Upper lobe of left lung (tissue), 6 donors: ENCODE measurements at regions not wholly inside any gene's neighbourhood (a gene's known extent, or its start where the extent isn't known, plus 50 kb on each side); places are given as distances from the start of the nearest gene placed in this dataset.
"Not testable (repeated sequence)": the region's sequence is repeated elsewhere in the genome, so short reads cannot be mapped to it uniquely, and the experiment has no call there.

Experiments
- ATAC-seq, 2 donors: fragments of 200-7000 bp; cut with Tn5 transposase; one replicate each; pipeline ENCODE4 v1.9.1; 2022; ENCODE audit warnings: mild to moderate bottlenecking in 2 of 2, moderate library complexity in 2 of 2; ENCODE audit not compliant: low FRiP score in 2 of 2
- DNase-seq, 2 donors: peaks; one replicate each; pipeline ENCODE4 v3.0.0-alpha.2; 2019 to 2020
- H3K27ac ChIP-seq, 4 donors: fragments of 200-600 bp; sonication (generic); one replicate each; pipeline ENCODE4 v1.5.1; 2016 to 2019
- H3K27me3 ChIP-seq, 4 donors: fragments of 200-600 bp; sonication (generic); one replicate each; pipeline ENCODE4 v1.5.1; 2017 to 2019
- H3K36me3 ChIP-seq, 4 donors: fragments of 200-600 bp; sonication (generic); one replicate each; pipeline ENCODE4 v1.5.1; 2016 to 2019
- H3K4me1 ChIP-seq, 4 donors: fragments of 200-600 bp; sonication (generic); one replicate each; pipeline ENCODE4 v1.5.1; 2018 to 2019
- H3K4me3 ChIP-seq, 4 donors: fragments of 200-600 bp; sonication (generic); one replicate each; pipeline ENCODE4 v1.5.1; 2017 to 2019; ENCODE audit warnings: mild to moderate bottlenecking in 2 of 4, moderate library complexity in 1 of 4
- H3K9me3 ChIP-seq, 4 donors: fragments of 200-600 bp; sonication (generic); one replicate each; pipeline ENCODE4 v1.5.1; 2018 to 2019
- EP300 ChIP-seq, 4 donors: sonication (generic); formaldehyde crosslinking; IDR thresholded peaks; one replicate each; pipeline ENCODE4 v1.5.1; 2017; ENCODE audit warnings: antibody characterized with exemption in 4 of 4, control low read depth in 2 of 4
- POLR2A ChIP-seq, 4 donors: fragments of 450-650 bp; IDR thresholded peaks; one replicate each; pipeline ENCODE4 v1.5.1; 2016 to 2017; ENCODE audit warnings: antibody characterized with exemption in 4 of 4, mild to moderate bottlenecking in 2 of 4
- POLR2AphosphoS5 ChIP-seq, 2 donors: sonication (generic); formaldehyde crosslinking; IDR thresholded peaks; one replicate each; pipeline ENCODE4 v1.5.1; 2017; ENCODE audit warnings: antibody characterized with exemption in 2 of 2
- WGBS, 2 donors: methylation state at CpG; one replicate each; pipeline ENCODE4 v1.1.5; 2017 to 2018; 5-methylcytosine and 5-hydroxymethylcytosine counted together
- TF ChIP-seq, protein P1 (sequence below), 6 experiments: fragments of 450-650 bp in 4 of 6; fragments of 200-600 bp in 2 of 6; sonication (generic) in 2 of 6; IDR thresholded peaks; one replicate each; pipeline ENCODE4 v1.5.1; 2016 to 2019; ENCODE audit warnings: antibody characterized with exemption in 6 of 6
- donor health status: DM: no; HTN: no; CAD: no; lungs with moderate emphysema.
- donor health status: DM: no; HTN: yes; CAD: no; lungs with severe emphysema.

DNA sequence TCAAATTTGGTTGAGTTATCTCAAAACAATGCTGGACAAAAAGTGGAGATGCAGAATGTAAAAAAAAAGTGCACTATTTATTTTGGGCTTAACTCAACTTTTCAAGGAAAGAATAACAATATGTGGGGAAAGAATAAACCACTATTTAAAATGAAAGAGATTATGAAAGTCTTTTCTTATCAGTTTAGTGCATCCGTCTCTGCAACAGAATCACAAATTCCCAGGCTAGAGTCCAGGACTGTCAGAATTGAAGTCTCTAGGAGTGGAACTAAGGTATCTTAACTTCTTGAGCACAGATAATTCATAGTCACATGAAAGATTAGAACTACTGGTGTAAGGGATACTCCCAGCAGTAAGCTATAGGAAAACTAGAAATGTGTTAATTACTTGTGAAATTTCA lies 1200.3 kb upstream of the LRRN3 start:
- DNase-seq (no peak), ATAC-seq (no peak)
- H3K27me3 ChIP-seq = no peaks in the 10 kb centered on the region
- no peaks in the 10 kb centered on the region for H3K4me1 ChIP-seq
- no peak overlapping the region for H3K4me3 ChIP-seq
- no peak overlapping the region for H3K27ac ChIP-seq
- TF ChIP-seq, protein P1, sequence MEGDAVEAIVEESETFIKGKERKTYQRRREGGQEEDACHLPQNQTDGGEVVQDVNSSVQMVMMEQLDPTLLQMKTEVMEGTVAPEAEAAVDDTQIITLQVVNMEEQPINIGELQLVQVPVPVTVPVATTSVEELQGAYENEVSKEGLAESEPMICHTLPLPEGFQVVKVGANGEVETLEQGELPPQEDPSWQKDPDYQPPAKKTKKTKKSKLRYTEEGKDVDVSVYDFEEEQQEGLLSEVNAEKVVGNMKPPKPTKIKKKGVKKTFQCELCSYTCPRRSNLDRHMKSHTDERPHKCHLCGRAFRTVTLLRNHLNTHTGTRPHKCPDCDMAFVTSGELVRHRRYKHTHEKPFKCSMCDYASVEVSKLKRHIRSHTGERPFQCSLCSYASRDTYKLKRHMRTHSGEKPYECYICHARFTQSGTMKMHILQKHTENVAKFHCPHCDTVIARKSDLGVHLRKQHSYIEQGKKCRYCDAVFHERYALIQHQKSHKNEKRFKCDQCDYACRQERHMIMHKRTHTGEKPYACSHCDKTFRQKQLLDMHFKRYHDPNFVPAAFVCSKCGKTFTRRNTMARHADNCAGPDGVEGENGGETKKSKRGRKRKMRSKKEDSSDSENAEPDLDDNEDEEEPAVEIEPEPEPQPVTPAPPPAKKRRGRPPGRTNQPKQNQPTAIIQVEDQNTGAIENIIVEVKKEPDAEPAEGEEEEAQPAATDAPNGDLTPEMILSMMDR (IDR thresholded peaks at IDR 0.05) = no peak
- TF ChIP-seq EP300 (IDR thresholded peaks at IDR 0.05) = no peak
- no peak for TF ChIP-seq POLR2AphosphoS5 (IDR thresholded peaks at IDR 0.05)
- no peak for TF ChIP-seq POLR2A (IDR thresholded peaks at IDR 0.05)
- WGBS, 2 donors = 26 to 42% methylated on average over 1 of the region's 1 CpG
- no peaks in the 10 kb centered on the region for H3K9me3 ChIP-seq
- H3K36me3 ChIP-seq = no peaks in the 10 kb centered on the region

DNA sequence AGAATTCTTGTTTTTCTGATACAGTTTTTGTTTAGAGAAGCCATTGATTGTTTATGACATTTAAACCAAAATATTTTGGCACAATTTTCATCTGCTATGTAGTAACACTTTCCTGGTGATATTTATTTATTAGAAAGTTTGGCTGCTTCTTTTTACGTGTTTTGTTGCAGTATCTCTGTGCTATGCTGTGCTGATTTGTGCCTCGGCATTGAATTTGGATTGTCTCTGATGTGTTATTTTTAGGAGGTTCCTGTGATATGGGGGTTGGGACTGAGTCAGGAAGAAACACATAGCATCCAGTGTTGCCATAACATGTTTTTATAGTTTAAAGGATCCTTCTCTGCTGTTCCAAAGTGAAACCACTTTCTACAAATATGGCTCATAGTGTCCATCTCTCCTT lies 1197.7 kb upstream of the LRRN3 start:
- whole genome bisulfite sequencing, 2 donors = 50 to 66% methylated on average over 2 of the region's 2 CpGs
- Histone ChIP-seq H3K27me3 (no peaks in the 10 kb centered on the region), H3K4me1 (no peaks in the 10 kb centered on the region), H3K9me3 (no peaks in the 10 kb centered on the region), H3K27ac (no peak overlapping the region), H3K4me3 (no peak overlapping the region), H3K36me3 (no peaks in the 10 kb centered on the region)
- peak in 1 of 2 donors; percentile 38 for ATAC-seq
- DNase-seq = no peak
- TF ChIP-seq, protein P1 (IDR thresholded peaks at IDR 0.05) = no peak
- TF ChIP-seq EP300 (IDR thresholded peaks at IDR 0.05) (no peak), POLR2A (IDR thresholded peaks at IDR 0.05) (no peak), POLR2AphosphoS5 (IDR thresholded peaks at IDR 0.05) (no peak)

DNA sequence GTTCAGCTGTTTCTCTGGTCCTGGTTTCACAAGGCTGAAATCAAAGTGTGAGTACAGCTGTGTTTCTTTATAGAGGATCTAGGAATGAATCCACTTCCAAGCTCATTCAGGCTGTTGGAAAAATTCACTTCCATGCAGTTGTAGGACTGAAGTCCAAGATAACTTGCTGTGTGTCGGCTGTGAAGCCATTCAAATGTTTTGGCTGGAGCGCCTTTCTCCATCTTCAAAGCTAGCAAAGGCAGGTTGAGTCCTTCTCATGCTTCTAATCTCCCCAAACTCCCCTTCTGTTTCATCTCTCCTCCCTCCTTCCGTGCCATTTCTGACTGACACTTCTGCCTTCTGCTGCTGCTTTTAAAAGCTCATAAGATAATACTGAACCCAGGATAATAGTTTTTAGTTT lies 1195.4 kb upstream of the LRRN3 start:
- 81 to 86% methylated on average over 3 of the region's 3 CpGs for WGBS, 2 donors
- Histone ChIP-seq H3K4me3 (no peak overlapping the region), H3K4me1 (no peaks in the 10 kb centered on the region), H3K9me3 (no peaks in the 10 kb centered on the region), H3K27ac (no peak overlapping the region), H3K36me3 (no peaks in the 10 kb centered on the region), H3K27me3 (no peaks in the 10 kb centered on the region)
- no peak for DNase-seq
- no peak for TF ChIP-seq POLR2A (IDR thresholded peaks at IDR 0.05)
- TF ChIP-seq, protein P1 (IDR thresholded peaks at IDR 0.05) = no peak
- no peak for TF ChIP-seq POLR2AphosphoS5 (IDR thresholded peaks at IDR 0.05)
- TF ChIP-seq EP300 (IDR thresholded peaks at IDR 0.05) = no peak
- ATAC-seq = no peak

DNA sequence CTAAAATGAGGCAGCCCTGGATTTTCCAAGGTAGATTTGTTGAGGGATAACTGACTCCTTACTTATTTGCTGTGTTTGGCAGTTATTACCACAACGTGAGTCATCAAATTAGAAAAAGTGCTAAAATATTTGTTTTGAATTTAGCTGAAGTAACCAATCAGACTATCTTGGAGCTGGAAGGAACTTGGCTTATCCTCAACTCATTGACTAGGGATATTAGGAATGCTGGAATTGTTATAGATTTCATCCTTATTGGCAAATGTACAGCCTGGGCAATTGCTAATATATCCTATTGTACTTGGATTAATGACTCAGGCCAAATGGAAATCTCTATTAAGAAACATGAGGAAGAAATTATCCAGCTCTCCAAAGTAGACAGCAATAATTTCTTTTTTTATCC lies 1189.0 kb upstream of the LRRN3 start:
- Histone ChIP-seq H3K27me3 (no peaks in the 10 kb centered on the region), H3K9me3 (no peaks in the 10 kb centered on the region), H3K4me3 (no peak overlapping the region), H3K4me1 (no peaks in the 10 kb centered on the region), H3K36me3 (no peaks in the 10 kb centered on the region), H3K27ac (no peak overlapping the region)
- ATAC-seq (no peak), DNase-seq (no peak)
- 74 to 78% methylated on average over 1 of the region's 1 CpG for WGBS, 2 donors
- TF ChIP-seq POLR2AphosphoS5 (IDR thresholded peaks at IDR 0.05) (no peak), POLR2A (IDR thresholded peaks at IDR 0.05) (no peak), EP300 (IDR thresholded peaks at IDR 0.05) (no peak)
- TF ChIP-seq, protein P1 (IDR thresholded peaks at IDR 0.05) = no peak

DNA sequence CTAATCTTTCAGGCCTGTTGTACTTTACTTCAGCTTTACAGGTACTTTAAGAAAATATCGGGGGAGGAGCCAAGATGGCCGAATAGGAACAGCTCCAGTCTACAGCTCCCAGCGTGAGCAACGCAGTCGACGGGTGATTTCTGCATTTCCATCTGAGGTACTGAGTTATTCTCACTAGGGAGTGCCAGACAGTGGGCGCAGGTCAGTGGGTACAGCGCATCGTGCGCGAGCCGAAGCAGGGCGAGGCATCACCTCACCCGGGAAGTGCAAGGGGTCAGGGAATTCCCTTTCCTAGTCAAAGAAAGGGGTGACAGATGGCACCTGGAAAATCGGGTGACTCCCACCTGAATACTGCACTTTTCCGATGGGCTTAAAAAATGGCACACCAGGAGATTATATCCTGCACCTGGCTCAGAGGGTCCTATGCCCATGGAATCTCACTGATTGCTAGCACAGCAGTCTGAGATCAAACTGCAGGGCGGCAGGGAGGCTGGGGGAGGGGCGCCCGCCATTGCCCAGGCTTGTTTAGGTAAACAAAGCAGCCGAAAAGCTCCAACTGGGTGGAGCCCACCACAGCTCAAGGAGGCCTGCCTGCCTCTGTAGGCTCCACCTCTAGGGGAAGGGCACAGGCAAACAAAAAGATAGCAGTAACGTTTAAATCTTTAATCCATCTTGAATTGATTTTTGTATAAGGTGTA lies 1185.4 kb upstream of the LRRN3 start:
- 89 to 90% methylated on average over 21 of the region's 21 CpGs for WGBS, 2 donors

More for the DNA sequence above, 1185.4 kb upstream of the LRRN3 start:
- not testable (repeated sequence) for H3K27me3 ChIP-seq, H3K4me1 ChIP-seq, H3K27ac ChIP-seq, H3K36me3 ChIP-seq, ATAC-seq, H3K9me3 ChIP-seq, H3K4me3 ChIP-seq
- DNase-seq = peak in 1 of 2 donors; percentile 47
